GM19035 (cell line): ENCODE measurements at regions not wholly inside any gene's neighbourhood (a gene's known extent, or its start where the extent isn't known, plus 50 kb on each side); places are given as distances from the start of the nearest gene placed in this dataset.
"Not testable (repeated sequence)": the region's sequence is repeated elsewhere in the genome, so short reads cannot be mapped to it uniquely, and the experiment has no call there.

Experiments used
- ATAC-seq: cut with Tn5 transposase; IDR thresholded peaks from one replicate; pipeline ENCODE4 v1.9.1; 2021; ENCODE audit not compliant: unreplicated experiment

- no peak for ATAC-seq
These were observed 55.1 kb upstream of the F9 start for GRCh38 chrX:139475432-139475831.

- ATAC-seq = not testable (repeated sequence)
These were observed 68.6 kb upstream of the F9 start for GRCh38 chrX:139461945-139462344.

- ATAC-seq = no peak
These were observed 75.8 kb upstream of the F9 start for GRCh38 chrX:139454743-139455142.

GRCh38 chrX:139448996-139449395 is 81.5 kb upstream of the F9 start:
- ATAC-seq = no peak

- no peak for ATAC-seq
These were observed 83.7 kb upstream of the F9 start for GRCh38 chrX:139446832-139447231.

- no peak for ATAC-seq
These were observed 100.6 kb upstream of the F9 start for GRCh38 chrX:139429913-139430312.

- ATAC-seq = no peak
These were observed 107.4 kb upstream of the F9 start for GRCh38 chrX:139423186-139423585.

- ATAC-seq = not testable (repeated sequence)
These were observed 132.3 kb upstream of the F9 start for GRCh38 chrX:139398258-139398657.

- no peak for ATAC-seq
These were observed 142.3 kb upstream of the F9 start for GRCh38 chrX:139388254-139388653.

GRCh38 chrX:139382529-139382928 is 148.0 kb upstream of the F9 start:
- ATAC-seq = no peak

- ATAC-seq = not testable (repeated sequence)
These were observed 154.0 kb upstream of the F9 start for GRCh38 chrX:139376547-139376946.

- ATAC-seq = no peak
These were observed 170.2 kb upstream of the F9 start for GRCh38 chrX:139360356-139360755.

GRCh38 chrX:139342594-139342991 is 187.9 kb upstream of the F9 start:
- ATAC-seq = not testable (repeated sequence)

- ATAC-seq = not testable (repeated sequence)
These were observed 188.5 kb upstream of the F9 start for GRCh38 chrX:139341855-139342593.

GRCh38 chrX:139332441-139332840 is 198.1 kb upstream of the F9 start:
- no peak for ATAC-seq

GRCh38 chrX:139327355-139327754 is 203.2 kb upstream of the F9 start:
- no peak for ATAC-seq

- ATAC-seq = no peak
These were observed 205.8 kb upstream of the F9 start for GRCh38 chrX:139324756-139325155.

GRCh38 chrX:139320661-139321354 is 209.7 kb upstream of the F9 start:
- not testable (repeated sequence) for ATAC-seq

- ATAC-seq = not testable (repeated sequence)
These were observed 223.9 kb upstream of the F9 start for GRCh38 chrX:139306675-139307074.

- no peak for ATAC-seq
These were observed 226.1 kb upstream of the F9 start for GRCh38 chrX:139304471-139304870.

- ATAC-seq = no peak
These were observed 231.2 kb upstream of the F9 start for GRCh38 chrX:139299309-139299708.

GRCh38 chrX:139298437-139298836 is 232.1 kb upstream of the F9 start:
- no peak for ATAC-seq

GRCh38 chrX:139297638-139298037 is 232.9 kb upstream of the F9 start:
- ATAC-seq = no peak
